Endothelial cell of umbilical vein (primary cell): ENCODE measurements at regions not wholly inside any gene's neighbourhood (a gene's known extent, or its start where the extent isn't known, plus 50 kb on each side); places are given as distances from the start of the nearest gene placed in this dataset.

Source experiments
- EZH2 ChIP-seq: IDR thresholded peaks from 2 replicates; pipeline ENCODE4 v1.6.1; 2012; ENCODE audit warnings: borderline replicate concordance, low read depth, mild to moderate bottlenecking, moderate library complexity, low read length, inconsistent platforms; ENCODE audit not compliant: severe bottlenecking
- FOS ChIP-seq: IDR thresholded peaks from 2 replicates; pipeline ENCODE4 v1.6.1; 2011; ENCODE audit warnings: mild to moderate bottlenecking, low read length, moderate library complexity, borderline replicate concordance; ENCODE audit not compliant: insufficient read depth
- JUN ChIP-seq: IDR thresholded peaks from 2 replicates; pipeline ENCODE4 v1.6.1; 2011; ENCODE audit warnings: borderline replicate concordance, low read depth; ENCODE audit not compliant: insufficient read length, insufficient read depth
- MAX ChIP-seq: IDR thresholded peaks from 2 replicates; pipeline ENCODE4 v1.6.1; 2011; ENCODE audit not compliant: insufficient read depth, insufficient read length
- POLR2A ChIP-seq: IDR thresholded peaks from 2 replicates; pipeline ENCODE4 v1.6.1; 2012; ENCODE audit warnings: low read depth, mild to moderate bottlenecking, control low read depth, low read length
- POLR2AphosphoS5 ChIP-seq: IDR thresholded peaks from 2 replicates; pipeline ENCODE4 v1.6.1; 2012; ENCODE audit warnings: low read depth, mild to moderate bottlenecking, control low read depth, low read length, moderate library complexity; ENCODE audit not compliant: insufficient read depth
- TF ChIP-seq, protein P1 (sequence below), 2 donors: IDR thresholded peaks; 1 replicate in 1 of 2; 2 replicates in 1 of 2; pipeline ENCODE4 v1.5.1; 2011; ENCODE audit warnings: low read length in 2 of 2, mild to moderate bottlenecking in 2 of 2, moderate library complexity in 2 of 2, control low read depth in 1 of 2, inconsistent platforms in 1 of 2, low read depth in 1 of 2; ENCODE audit not compliant: insufficient read depth in 1 of 2; ENCODE audit errors: extremely low read depth in 1 of 2

DNA sequence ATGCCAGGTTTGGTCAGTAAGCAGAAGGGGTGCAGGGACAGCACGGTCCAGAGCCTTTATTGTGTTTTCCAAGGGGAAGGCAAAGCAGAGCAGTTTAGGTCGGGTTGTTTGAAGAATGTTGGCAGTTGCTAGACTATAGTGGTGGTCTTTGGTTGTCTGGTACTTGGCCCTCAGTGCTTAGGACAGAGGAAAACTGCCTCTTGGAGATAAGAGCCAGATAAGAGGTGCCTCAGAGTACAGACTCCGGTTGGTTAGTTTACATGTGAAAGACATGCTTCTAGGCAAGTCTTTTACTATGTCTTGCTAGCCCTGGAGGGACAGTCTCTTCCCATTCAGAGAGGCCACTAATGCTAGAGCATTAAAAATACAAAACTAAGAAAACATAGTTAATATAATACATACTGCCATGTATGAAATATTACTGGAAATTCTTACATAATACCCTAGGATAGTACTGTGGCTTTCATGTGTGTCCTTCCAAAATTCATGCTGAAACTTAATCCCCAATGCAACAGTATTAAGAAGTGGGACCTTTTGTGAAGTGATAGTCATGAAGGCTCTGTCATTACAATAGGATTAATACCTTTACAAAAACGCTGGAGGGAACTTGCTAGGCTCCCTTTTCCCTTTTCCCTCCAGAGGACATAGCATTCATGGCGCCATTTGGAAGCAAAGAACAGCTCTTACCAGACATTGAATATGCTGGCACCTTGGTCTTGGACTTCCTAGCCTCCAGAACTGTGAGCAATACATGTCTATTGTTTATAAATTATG is 280.4 kb downstream of the TMEM167A start:
- TF ChIP-seq, protein P1, sequence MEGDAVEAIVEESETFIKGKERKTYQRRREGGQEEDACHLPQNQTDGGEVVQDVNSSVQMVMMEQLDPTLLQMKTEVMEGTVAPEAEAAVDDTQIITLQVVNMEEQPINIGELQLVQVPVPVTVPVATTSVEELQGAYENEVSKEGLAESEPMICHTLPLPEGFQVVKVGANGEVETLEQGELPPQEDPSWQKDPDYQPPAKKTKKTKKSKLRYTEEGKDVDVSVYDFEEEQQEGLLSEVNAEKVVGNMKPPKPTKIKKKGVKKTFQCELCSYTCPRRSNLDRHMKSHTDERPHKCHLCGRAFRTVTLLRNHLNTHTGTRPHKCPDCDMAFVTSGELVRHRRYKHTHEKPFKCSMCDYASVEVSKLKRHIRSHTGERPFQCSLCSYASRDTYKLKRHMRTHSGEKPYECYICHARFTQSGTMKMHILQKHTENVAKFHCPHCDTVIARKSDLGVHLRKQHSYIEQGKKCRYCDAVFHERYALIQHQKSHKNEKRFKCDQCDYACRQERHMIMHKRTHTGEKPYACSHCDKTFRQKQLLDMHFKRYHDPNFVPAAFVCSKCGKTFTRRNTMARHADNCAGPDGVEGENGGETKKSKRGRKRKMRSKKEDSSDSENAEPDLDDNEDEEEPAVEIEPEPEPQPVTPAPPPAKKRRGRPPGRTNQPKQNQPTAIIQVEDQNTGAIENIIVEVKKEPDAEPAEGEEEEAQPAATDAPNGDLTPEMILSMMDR (IDR thresholded peaks at IDR 0.05; ENCODE audit: extremely low read depth in 1 of 2, insufficient read depth in 1 of 2, low read depth in 1 of 2, low read length in 2 of 2) = no peak
- TF ChIP-seq FOS = no peak
- TF ChIP-seq MAX = no peak
- no peak for TF ChIP-seq POLR2AphosphoS5
- no peak for TF ChIP-seq POLR2A
- TF ChIP-seq EZH2 = no peak
- no peak for TF ChIP-seq JUN
